ENCODE measurements at regions not wholly inside any gene's neighbourhood (a gene's known extent, or its start where the extent isn't known, plus 50 kb on each side); places are given as distances from the start of the nearest gene placed in this dataset.

GRCh38 chr15:72998681-72999466, 53.4 kb upstream of the NEO1 start:
- no peak overlapping the region for H3K27ac Mint-ChIP-seq (ENCODE audit: unreplicated experiment)
- peaks cover 18% of the 10 kb centered on the region for H3K27me3 Mint-ChIP-seq (ENCODE audit: low read depth, unreplicated experiment)
- Histone ChIP-seq H3K4me1 (ENCODE audit: insufficient read depth, low read length) (no peaks in the 10 kb centered on the region), H3K4me3 (ENCODE audit: insufficient read depth, low read depth, low read length) (no peak overlapping the region), H3K27me3 (ENCODE audit: insufficient read depth, low read length) (no peaks in the 10 kb centered on the region), H3K9ac (ENCODE audit: low read length) (no peak overlapping the region), H4K20me1 (ENCODE audit: insufficient read depth, low read length) (no peaks in the 10 kb centered on the region), H3K79me2 (ENCODE audit: insufficient read depth, low read length) (no peaks in the 10 kb centered on the region), H3K4me2 (ENCODE audit: low read length) (no peak overlapping the region), H2AFZ (ENCODE audit: low read depth, low read length) (no peak overlapping the region), H3K9me3 (ENCODE audit: insufficient read depth, low read depth, low read length) (no peaks in the 10 kb centered on the region), H3K27ac (ENCODE audit: low read depth, low read length) (no peak overlapping the region), H3K36me3 (ENCODE audit: insufficient read depth, low read length) (no peaks in the 10 kb centered on the region)
- H3K4me3 Mint-ChIP-seq (ENCODE audit: unreplicated experiment) = no peak overlapping the region
- TF ChIP-seq EZH2 (IDR thresholded peaks at IDR 0.05; ENCODE audit: insufficient read depth, low read length) = no peak
- TF ChIP-seq CTCF (IDR thresholded peaks at IDR 0.05; ENCODE audit: insufficient read depth, low read depth, low read length) = no peak
- H3K4me1 Mint-ChIP-seq (ENCODE audit: low read depth, unreplicated experiment) = peaks cover 5% of the 10 kb centered on the region
- FAIRE-seq (no peak), DNase-seq (ENCODE audit: low read depth) (no peak)
- no peaks in the 10 kb centered on the region for H3K9me3 Mint-ChIP-seq (ENCODE audit: unreplicated experiment)
- H3K36me3 Mint-ChIP-seq (ENCODE audit: low read depth, unreplicated experiment) = no peaks in the 10 kb centered on the region

- Histone ChIP-seq H3K79me2 (ENCODE audit: insufficient read depth, low read length) (no peaks in the 10 kb centered on the region), H3K4me3 (ENCODE audit: insufficient read depth, low read depth, low read length) (no peak overlapping the region), H3K4me1 (ENCODE audit: insufficient read depth, low read length) (no peaks in the 10 kb centered on the region), H2AFZ (ENCODE audit: low read depth, low read length) (no peak overlapping the region), H3K9ac (ENCODE audit: low read length) (no peak overlapping the region), H3K36me3 (ENCODE audit: insufficient read depth, low read length) (no peaks in the 10 kb centered on the region), H3K27ac (ENCODE audit: low read depth, low read length) (no peak overlapping the region), H3K9me3 (ENCODE audit: insufficient read depth, low read depth, low read length) (no peaks in the 10 kb centered on the region), H3K4me2 (ENCODE audit: low read length) (no peak overlapping the region), H3K27me3 (ENCODE audit: insufficient read depth, low read length) (no peaks in the 10 kb centered on the region), H4K20me1 (ENCODE audit: insufficient read depth, low read length) (no peaks in the 10 kb centered on the region)
- no peak for TF ChIP-seq CTCF (IDR thresholded peaks at IDR 0.05; ENCODE audit: insufficient read depth, low read depth, low read length)
- TF ChIP-seq EZH2 (IDR thresholded peaks at IDR 0.05; ENCODE audit: insufficient read depth, low read length) = no peak
- H3K4me3 Mint-ChIP-seq (ENCODE audit: unreplicated experiment) = no peak overlapping the region
- H3K36me3 Mint-ChIP-seq (ENCODE audit: low read depth, unreplicated experiment) = no peaks in the 10 kb centered on the region
- FAIRE-seq (no peak), DNase-seq (ENCODE audit: low read depth) (no peak)
- peaks cover 4% of the 10 kb centered on the region for H3K4me1 Mint-ChIP-seq (ENCODE audit: low read depth, unreplicated experiment)
- H3K27ac Mint-ChIP-seq (ENCODE audit: unreplicated experiment) = no peak overlapping the region
- H3K9me3 Mint-ChIP-seq (ENCODE audit: unreplicated experiment) = no peaks in the 10 kb centered on the region
- H3K27me3 Mint-ChIP-seq (ENCODE audit: low read depth, unreplicated experiment) = peaks cover 18% of the 10 kb centered on the region
Measured at GRCh38 chr15:72998226-72998625, 54.0 kb upstream of the NEO1 start.

- H3K4me2 ChIP-seq (ENCODE audit: low read length) = no peak overlapping the region
- no peak overlapping the region for H3K4me3 ChIP-seq (ENCODE audit: insufficient read depth, low read depth, low read length)
- H2AFZ ChIP-seq (ENCODE audit: low read depth, low read length) = no peak overlapping the region
- peaks cover 18% of the 10 kb centered on the region for H3K27me3 Mint-ChIP-seq (ENCODE audit: low read depth, unreplicated experiment)
- no peaks in the 10 kb centered on the region for H3K9me3 ChIP-seq (ENCODE audit: insufficient read depth, low read depth, low read length)
- DNase-seq (ENCODE audit: low read depth) (no peak), FAIRE-seq (no peak)
- no peak overlapping the region for H3K27ac Mint-ChIP-seq (ENCODE audit: unreplicated experiment)
- no peaks in the 10 kb centered on the region for H3K9me3 Mint-ChIP-seq (ENCODE audit: unreplicated experiment)
- H3K27ac ChIP-seq (ENCODE audit: low read depth, low read length) = no peak overlapping the region
- H3K27me3 ChIP-seq (ENCODE audit: insufficient read depth, low read length) = no peaks in the 10 kb centered on the region
- H3K4me1 ChIP-seq (ENCODE audit: insufficient read depth, low read length) = no peaks in the 10 kb centered on the region
- no peaks in the 10 kb centered on the region for H3K79me2 ChIP-seq (ENCODE audit: insufficient read depth, low read length)
- no peak overlapping the region for H3K4me3 Mint-ChIP-seq (ENCODE audit: unreplicated experiment)
- TF ChIP-seq EZH2 (IDR thresholded peaks at IDR 0.05; ENCODE audit: insufficient read depth, low read length) (no peak), CTCF (IDR thresholded peaks at IDR 0.05; ENCODE audit: insufficient read depth, low read depth, low read length) (no peak)
- peaks cover 14% of the 10 kb centered on the region for H3K4me1 Mint-ChIP-seq (ENCODE audit: low read depth, unreplicated experiment)
- H4K20me1 ChIP-seq (ENCODE audit: insufficient read depth, low read length) = no peaks in the 10 kb centered on the region
- H3K36me3 Mint-ChIP-seq (ENCODE audit: low read depth, unreplicated experiment) = no peaks in the 10 kb centered on the region
- no peak overlapping the region for H3K9ac ChIP-seq (ENCODE audit: low read length)
- no peaks in the 10 kb centered on the region for H3K36me3 ChIP-seq (ENCODE audit: insufficient read depth, low read length)
Measured at GRCh38 chr15:72995849-72996248, 56.4 kb upstream of the NEO1 start.
